Activated CD4-positive, alpha-beta T cell treated with anti-CD3 and anti-CD28 coated beads, Interleukin-2, amount 50 U/mL, for 4 hours (primary cell): ENCODE measurements at regions not wholly inside any gene's neighbourhood (a gene's known extent, or its start where the extent isn't known, plus 50 kb on each side); places are given as distances from the start of the nearest gene placed in this dataset.

Experiments
- DNase-seq, 2 experiments: peaks; one replicate each; pipeline ENCODE4 v3.0.0-alpha.2; 2020

GRCh38 chr3:182711261-182711683 lies 82.0 kb upstream of the ATP11B start:
- DNase-seq, result no peak

GRCh38 chr3:182711853-182712252 lies 81.5 kb upstream of the ATP11B start:
- DNase-seq, result no peak

- DNase-seq, result no peak
These were observed 80.2 kb upstream of the ATP11B start for GRCh38 chr3:182713111-182713510.

- no peak for DNase-seq
These were observed 79.4 kb upstream of the ATP11B start for GRCh38 chr3:182713743-182714517.

- no peak for DNase-seq
These were observed 78.3 kb upstream of the ATP11B start for GRCh38 chr3:182715006-182715405.

- no peak for DNase-seq
These were observed 77.1 kb upstream of the ATP11B start for GRCh38 chr3:182716114-182716688.

- DNase-seq, result no peak
These were observed 76.1 kb upstream of the ATP11B start for GRCh38 chr3:182717216-182717615.

GRCh38 chr3:182722907-182723306 lies 70.4 kb upstream of the ATP11B start:
- no peak for DNase-seq

GRCh38 chr3:182723596-182723995 lies 69.7 kb upstream of the ATP11B start:
- no peak for DNase-seq

- DNase-seq, result no peak
These were observed 67.7 kb upstream of the ATP11B start for GRCh38 chr3:182725372-182726251.

- DNase-seq, result no peak
These were observed 66.8 kb upstream of the ATP11B start for GRCh38 chr3:182726258-182727142.

- no peak for DNase-seq
These were observed 65.1 kb upstream of the ATP11B start for GRCh38 chr3:182728238-182728637.

GRCh38 chr3:182729903-182730674 lies 63.2 kb upstream of the ATP11B start:
- DNase-seq, result no peak

- DNase-seq, result no peak
These were observed 62.6 kb upstream of the ATP11B start for GRCh38 chr3:182730675-182731042.

GRCh38 chr3:182731764-182732163 lies 61.5 kb upstream of the ATP11B start:
- no peak for DNase-seq

- no peak for DNase-seq
These were observed 60.9 kb upstream of the ATP11B start for GRCh38 chr3:182732232-182733015.

GRCh38 chr3:182735672-182736071 lies 57.6 kb upstream of the ATP11B start:
- DNase-seq, result no peak

- DNase-seq, result no peak
These were observed 55.5 kb upstream of the ATP11B start for GRCh38 chr3:182737825-182738224.

- DNase-seq, result no peak
These were observed 54.5 kb upstream of the ATP11B start for GRCh38 chr3:182738583-182739411.

GRCh38 chr3:182739619-182740018 lies 53.7 kb upstream of the ATP11B start:
- DNase-seq, result no peak
